ENCODE measurements at regions not wholly inside any gene's neighbourhood (a gene's known extent, or its start where the extent isn't known, plus 50 kb on each side); places are given as distances from the start of the nearest gene placed in this dataset.

DNA sequence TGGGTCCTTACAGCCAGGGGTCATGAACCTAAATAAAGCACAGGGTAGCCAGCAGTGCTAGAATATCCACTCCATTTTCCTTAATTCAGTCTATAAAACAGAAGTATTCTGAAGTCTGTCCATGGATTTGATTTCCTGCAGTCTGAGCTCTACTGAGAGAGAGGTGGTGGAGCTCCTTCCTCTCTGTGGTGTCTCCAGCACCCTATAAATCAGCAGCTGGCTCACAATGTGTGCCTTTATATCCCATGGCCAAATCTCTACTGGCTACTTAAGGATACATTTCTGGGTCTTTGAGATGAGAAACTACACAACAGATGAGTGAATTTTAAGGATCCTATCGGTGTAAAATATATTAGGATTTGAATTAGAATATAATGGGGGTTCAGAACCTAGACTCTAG lies 339.9 kb upstream of the RBMS3 start (continued):
- TF ChIP-seq IRF4 (IDR thresholded peaks at IDR 0.05; ENCODE audit: low read depth, low read length) (no peak), POLR2AphosphoS2 (IDR thresholded peaks at IDR 0.05; ENCODE audit: low read depth, low read length) (no peak), TBL1XR1 (IDR thresholded peaks at IDR 0.05; ENCODE audit: low read depth, low read length) (no peak), FOXK2 (IDR thresholded peaks at IDR 0.05) (no peak), HCFC1 (IDR thresholded peaks at IDR 0.05; ENCODE audit: low read length) (no peak), ESRRA (IDR thresholded peaks at IDR 0.05; ENCODE audit: low read length) (no peak), CHD4 (IDR thresholded peaks at IDR 0.05) (no peak)
- TF ChIP-seq, protein P1, sequence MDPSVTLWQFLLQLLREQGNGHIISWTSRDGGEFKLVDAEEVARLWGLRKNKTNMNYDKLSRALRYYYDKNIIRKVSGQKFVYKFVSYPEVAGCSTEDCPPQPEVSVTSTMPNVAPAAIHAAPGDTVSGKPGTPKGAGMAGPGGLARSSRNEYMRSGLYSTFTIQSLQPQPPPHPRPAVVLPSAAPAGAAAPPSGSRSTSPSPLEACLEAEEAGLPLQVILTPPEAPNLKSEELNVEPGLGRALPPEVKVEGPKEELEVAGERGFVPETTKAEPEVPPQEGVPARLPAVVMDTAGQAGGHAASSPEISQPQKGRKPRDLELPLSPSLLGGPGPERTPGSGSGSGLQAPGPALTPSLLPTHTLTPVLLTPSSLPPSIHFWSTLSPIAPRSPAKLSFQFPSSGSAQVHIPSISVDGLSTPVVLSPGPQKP (IDR thresholded peaks at IDR 0.05; ENCODE audit: low read depth, low read length): no peak

DNA sequence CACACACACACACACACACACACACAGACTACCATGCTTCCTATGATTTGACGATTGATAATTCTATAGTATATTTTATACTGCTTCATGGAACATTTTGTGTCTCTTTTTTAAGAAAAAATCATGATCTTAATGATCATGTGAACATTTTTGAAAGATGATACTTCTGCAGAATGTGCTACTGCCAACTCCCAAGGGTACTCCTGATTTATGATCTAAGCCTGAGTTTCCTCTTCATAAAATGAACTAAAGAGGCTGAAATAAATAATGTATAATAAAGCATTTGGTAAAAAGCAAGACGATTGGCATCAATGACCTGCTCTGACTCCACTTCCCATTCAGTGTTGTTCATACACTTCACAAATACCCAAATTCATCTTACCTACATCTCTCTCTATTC lies 333.8 kb upstream of the RBMS3 start:
- in situ Hi-C loops (cut with MboI) (no loop called here), intact Hi-C loops (cut with micrococcal nuclease; ENCODE audit: unreplicated experiment) (no loop called here)
- H3K79me2 ChIP-seq (ENCODE audit: control insufficient read depth, insufficient read depth, low read length): no peaks in the 10 kb centered on the region
- RAD21 ChIA-PET (ENCODE audit: unreplicated experiment): no interaction called here
- SMC1A ChIA-PET (ENCODE audit: uncharacterized antibody, unreplicated experiment): no interaction called here
- H3K9ac ChIP-seq (ENCODE audit: control insufficient read depth, insufficient read depth, low read length): no peak overlapping the region
- ATAC-seq (no peak), FAIRE-seq (no peak), DNase-seq (ENCODE audit: low read depth, low spot score) (no peak)
- CTCF ChIA-PET: no interaction called here
- BruUV-seq (replicated peaks): no TSS peak
- no peak overlapping the region for H3K4me2 ChIP-seq (ENCODE audit: control insufficient read depth, insufficient read depth)
- no peak overlapping the region for H2AFZ ChIP-seq (ENCODE audit: control insufficient read depth, low read depth, low read length)
- no peak overlapping the region for H3K4me3 ChIP-seq
- no peak overlapping the region for H3K27ac ChIP-seq (ENCODE audit: control insufficient read depth, insufficient read depth)
- H3K27me3 ChIP-seq (replicated peaks in 1 of 2; ENCODE audit: control insufficient read depth in 2 of 2, insufficient read depth in 2 of 2, low read length in 1 of 2): no peaks in the 10 kb centered on the region
- H3K36me3 ChIP-seq (ENCODE audit: control insufficient read depth in 2 of 2, insufficient read depth in 2 of 2, low read length in 1 of 2): no peaks in the 10 kb centered on the region
- 0% methylated on average over 2 of the region's 2 CpGs for WGBS (ENCODE audit: insufficient coverage, insufficient replicate concordance, low lambda C conversion rate, missing lambda C conversion rate)
- H4K20me1 ChIP-seq (ENCODE audit: control insufficient read depth, insufficient read depth): no peaks in the 10 kb centered on the region
- no peaks in the 10 kb centered on the region for H3K4me1 ChIP-seq (ENCODE audit: control insufficient read depth, insufficient read depth, low read length)
- no peaks in the 10 kb centered on the region for H3K9me3 ChIP-seq (replicated peaks; ENCODE audit: control insufficient read depth, insufficient read depth, low read length)
- POLR2A ChIA-PET: no interaction called here
- TF ChIP-seq, protein P2, sequence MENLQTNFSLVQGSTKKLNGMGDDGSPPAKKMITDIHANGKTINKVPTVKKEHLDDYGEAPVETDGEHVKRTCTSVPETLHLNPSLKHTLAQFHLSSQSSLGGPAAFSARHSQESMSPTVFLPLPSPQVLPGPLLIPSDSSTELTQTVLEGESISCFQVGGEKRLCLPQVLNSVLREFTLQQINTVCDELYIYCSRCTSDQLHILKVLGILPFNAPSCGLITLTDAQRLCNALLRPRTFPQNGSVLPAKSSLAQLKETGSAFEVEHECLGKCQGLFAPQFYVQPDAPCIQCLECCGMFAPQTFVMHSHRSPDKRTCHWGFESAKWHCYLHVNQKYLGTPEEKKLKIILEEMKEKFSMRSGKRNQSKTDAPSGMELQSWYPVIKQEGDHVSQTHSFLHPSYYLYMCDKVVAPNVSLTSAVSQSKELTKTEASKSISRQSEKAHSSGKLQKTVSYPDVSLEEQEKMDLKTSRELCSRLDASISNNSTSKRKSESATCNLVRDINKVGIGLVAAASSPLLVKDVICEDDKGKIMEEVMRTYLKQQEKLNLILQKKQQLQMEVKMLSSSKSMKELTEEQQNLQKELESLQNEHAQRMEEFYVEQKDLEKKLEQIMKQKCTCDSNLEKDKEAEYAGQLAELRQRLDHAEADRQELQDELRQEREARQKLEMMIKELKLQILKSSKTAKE (IDR thresholded peaks at IDR 0.05; ENCODE audit: low read depth, poor library complexity, severe bottlenecking): no peak
- TF ChIP-seq, protein P3, sequence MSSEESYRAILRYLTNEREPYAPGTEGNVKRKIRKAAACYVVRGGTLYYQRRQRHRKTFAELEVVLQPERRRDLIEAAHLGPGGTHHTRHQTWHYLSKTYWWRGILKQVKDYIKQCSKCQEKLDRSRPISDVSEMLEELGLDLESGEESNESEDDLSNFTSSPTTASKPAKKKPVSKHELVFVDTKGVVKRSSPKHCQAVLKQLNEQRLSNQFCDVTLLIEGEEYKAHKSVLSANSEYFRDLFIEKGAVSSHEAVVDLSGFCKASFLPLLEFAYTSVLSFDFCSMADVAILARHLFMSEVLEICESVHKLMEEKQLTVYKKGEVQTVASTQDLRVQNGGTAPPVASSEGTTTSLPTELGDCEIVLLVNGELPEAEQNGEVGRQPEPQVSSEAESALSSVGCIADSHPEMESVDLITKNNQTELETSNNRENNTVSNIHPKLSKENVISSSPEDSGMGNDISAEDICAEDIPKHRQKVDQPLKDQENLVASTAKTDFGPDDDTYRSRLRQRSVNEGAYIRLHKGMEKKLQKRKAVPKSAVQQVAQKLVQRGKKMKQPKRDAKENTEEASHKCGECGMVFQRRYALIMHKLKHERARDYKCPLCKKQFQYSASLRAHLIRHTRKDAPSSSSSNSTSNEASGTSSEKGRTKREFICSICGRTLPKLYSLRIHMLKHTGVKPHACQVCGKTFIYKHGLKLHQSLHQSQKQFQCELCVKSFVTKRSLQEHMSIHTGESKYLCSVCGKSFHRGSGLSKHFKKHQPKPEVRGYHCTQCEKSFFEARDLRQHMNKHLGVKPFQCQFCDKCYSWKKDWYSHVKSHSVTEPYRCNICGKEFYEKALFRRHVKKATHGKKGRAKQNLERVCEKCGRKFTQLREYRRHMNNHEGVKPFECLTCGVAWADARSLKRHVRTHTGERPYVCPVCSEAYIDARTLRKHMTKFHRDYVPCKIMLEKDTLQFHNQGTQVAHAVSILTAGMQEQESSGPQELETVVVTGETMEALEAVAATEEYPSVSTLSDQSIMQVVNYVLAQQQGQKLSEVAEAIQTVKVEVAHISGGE (CRISPR knock-in tag; IDR thresholded peaks at IDR 0.05): no peak
- TF ChIP-seq, protein P4, sequence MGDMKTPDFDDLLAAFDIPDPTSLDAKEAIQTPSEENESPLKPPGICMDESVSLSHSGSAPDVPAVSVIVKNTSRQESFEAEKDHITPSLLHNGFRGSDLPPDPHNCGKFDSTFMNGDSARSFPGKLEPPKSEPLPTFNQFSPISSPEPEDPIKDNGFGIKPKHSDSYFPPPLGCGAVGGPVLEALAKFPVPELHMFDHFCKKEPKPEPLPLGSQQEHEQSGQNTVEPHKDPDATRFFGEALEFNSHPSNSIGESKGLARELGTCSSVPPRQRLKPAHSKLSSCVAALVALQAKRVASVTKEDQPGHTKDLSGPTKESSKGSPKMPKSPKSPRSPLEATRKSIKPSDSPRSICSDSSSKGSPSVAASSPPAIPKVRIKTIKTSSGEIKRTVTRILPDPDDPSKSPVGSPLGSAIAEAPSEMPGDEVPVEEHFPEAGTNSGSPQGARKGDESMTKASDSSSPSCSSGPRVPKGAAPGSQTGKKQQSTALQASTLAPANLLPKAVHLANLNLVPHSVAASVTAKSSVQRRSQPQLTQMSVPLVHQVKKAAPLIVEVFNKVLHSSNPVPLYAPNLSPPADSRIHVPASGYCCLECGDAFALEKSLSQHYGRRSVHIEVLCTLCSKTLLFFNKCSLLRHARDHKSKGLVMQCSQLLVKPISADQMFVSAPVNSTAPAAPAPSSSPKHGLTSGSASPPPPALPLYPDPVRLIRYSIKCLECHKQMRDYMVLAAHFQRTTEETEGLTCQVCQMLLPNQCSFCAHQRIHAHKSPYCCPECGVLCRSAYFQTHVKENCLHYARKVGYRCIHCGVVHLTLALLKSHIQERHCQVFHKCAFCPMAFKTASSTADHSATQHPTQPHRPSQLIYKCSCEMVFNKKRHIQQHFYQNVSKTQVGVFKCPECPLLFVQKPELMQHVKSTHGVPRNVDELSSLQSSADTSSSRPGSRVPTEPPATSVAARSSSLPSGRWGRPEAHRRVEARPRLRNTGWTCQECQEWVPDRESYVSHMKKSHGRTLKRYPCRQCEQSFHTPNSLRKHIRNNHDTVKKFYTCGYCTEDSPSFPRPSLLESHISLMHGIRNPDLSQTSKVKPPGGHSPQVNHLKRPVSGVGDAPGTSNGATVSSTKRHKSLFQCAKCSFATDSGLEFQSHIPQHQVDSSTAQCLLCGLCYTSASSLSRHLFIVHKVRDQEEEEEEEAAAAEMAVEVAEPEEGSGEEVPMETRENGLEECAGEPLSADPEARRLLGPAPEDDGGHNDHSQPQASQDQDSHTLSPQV (IDR thresholded peaks at IDR 0.05): no peak
- TF ChIP-seq NR2C1 (IDR thresholded peaks at IDR 0.05): no peak
- TF ChIP-seq, protein P5, sequence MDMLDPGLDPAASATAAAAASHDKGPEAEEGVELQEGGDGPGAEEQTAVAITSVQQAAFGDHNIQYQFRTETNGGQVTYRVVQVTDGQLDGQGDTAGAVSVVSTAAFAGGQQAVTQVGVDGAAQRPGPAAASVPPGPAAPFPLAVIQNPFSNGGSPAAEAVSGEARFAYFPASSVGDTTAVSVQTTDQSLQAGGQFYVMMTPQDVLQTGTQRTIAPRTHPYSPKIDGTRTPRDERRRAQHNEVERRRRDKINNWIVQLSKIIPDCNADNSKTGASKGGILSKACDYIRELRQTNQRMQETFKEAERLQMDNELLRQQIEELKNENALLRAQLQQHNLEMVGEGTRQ (IDR thresholded peaks at IDR 0.05; ENCODE audit: borderline replicate concordance, low read depth, low read length): no peak

Data from GM12878 (cell line).